GM10266 (cell line): ENCODE measurements at regions not wholly inside any gene's neighbourhood (a gene's known extent, or its start where the extent isn't known, plus 50 kb on each side); places are given as distances from the start of the nearest gene placed in this dataset.
"Not testable (repeated sequence)": the region's sequence is repeated elsewhere in the genome, so short reads cannot be mapped to it uniquely, and the experiment has no call there.

Experiments
- DNase-seq: peaks from one replicate; pipeline ENCODE4 v3.0.0; 2012; ENCODE audit errors: extremely low spot score
- TF ChIP-seq, protein P1 (sequence below): IDR thresholded peaks from 2 replicates; pipeline ENCODE4 v1.5.1; 2012; ENCODE audit warnings: mild to moderate bottlenecking, low read depth; ENCODE audit not compliant: control insufficient read depth, insufficient read depth; ENCODE audit errors: missing control alignments

DNA sequence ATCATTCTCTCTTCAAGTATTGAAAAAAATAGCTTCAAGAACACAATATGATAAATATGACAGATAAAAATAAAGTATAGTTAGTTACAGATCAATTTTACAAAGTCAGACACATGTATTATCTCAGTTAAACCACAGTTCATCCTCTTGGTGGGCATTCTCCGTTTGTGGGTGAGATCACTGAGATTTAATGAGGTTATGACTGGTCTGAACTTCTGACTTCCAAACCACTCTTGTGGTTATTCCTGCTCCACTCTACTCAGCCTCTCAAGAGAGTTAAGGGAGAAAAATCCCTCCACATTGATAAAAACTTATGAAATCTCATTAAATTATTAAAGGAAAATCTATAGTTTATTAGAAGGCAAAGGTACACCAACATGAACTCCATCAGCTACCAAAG lies 229.9 kb upstream of the LRTM1 start:
- DNase-seq: no peak
- TF ChIP-seq, protein P1, sequence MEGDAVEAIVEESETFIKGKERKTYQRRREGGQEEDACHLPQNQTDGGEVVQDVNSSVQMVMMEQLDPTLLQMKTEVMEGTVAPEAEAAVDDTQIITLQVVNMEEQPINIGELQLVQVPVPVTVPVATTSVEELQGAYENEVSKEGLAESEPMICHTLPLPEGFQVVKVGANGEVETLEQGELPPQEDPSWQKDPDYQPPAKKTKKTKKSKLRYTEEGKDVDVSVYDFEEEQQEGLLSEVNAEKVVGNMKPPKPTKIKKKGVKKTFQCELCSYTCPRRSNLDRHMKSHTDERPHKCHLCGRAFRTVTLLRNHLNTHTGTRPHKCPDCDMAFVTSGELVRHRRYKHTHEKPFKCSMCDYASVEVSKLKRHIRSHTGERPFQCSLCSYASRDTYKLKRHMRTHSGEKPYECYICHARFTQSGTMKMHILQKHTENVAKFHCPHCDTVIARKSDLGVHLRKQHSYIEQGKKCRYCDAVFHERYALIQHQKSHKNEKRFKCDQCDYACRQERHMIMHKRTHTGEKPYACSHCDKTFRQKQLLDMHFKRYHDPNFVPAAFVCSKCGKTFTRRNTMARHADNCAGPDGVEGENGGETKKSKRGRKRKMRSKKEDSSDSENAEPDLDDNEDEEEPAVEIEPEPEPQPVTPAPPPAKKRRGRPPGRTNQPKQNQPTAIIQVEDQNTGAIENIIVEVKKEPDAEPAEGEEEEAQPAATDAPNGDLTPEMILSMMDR: no peak

DNA sequence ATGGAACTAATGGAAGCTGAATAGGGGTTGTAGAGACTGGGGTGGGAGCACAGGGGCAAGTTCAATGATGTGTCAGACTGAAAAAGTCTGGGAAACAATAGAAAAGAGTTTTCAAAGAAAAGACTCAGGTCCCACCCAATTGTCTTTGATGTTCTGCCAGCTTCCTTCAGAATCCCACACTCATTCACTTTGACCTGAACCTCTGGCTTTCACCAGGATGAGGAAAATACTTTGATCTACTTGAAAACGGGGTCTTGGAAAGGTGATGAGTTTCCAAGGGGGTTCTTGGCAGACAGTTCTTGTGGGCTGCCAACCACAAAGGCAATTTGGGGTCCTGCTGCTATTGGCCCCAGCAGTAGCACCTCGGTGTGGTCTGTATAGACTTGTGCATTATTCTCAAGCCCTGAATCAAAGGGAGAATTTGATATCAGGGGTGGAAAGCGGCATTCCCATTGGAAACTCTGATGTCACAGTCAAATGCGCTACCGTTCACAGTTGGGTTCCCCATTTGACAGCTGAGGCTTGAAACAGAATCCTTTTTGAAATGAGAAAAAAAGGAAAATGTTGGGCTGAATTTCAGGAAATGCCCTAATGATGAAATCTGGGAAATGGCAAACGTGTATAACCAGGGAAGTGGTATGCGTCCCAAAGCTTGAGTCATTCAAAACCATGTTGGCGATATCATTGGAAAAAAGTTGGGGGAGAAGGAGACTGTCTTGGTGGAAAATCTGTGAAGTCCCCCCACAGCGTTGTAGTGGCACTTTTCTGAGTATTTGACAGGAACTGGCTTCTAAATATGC lies 229.2 kb upstream of the LRTM1 start:
- DNase-seq: no peak

DNA sequence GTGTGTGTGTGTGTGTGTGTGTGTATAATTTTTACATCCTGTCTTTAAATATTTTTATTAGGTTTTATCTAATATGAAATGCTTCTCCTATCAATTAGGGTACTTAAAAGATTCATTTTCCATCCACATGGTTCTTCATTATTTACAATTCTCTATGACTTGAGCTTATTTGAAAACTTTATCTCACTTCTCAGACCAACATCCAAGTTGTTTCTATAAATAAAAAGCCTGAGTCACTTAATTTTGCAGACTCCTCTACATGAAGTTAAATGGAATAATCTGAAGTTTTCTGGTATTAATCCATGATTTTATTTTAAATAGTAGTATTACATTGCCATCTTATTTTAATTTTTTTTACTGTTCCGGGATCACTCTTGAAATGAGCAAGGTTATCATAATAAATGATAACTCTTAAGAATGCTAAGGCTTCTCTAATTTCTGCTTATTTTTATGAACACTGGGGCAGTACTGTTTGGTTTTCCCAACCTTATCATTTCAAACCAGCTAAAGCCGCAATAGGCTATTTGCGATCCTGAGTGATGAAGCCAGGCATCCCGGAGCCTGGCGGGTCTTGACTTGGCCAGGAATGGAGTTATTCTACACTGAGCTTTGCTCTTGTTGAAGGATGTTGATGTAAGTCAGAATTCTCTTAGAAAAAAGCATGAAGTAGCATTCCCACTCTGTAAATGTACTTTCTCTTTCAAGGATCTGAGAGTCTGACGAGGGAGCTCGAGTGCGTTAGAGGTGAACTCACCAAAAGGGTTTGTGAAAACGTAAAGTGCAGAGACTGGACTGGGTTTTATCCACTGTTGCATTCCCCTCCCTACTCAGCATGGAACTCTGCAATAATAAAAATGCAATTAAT lies 220.2 kb upstream of the LRTM1 start:
- DNase-seq: no peak
- TF ChIP-seq, protein P1: no peak

More for the DNA sequence above, 229.2 kb upstream of the LRTM1 start:
- TF ChIP-seq, protein P1: no peak

DNA sequence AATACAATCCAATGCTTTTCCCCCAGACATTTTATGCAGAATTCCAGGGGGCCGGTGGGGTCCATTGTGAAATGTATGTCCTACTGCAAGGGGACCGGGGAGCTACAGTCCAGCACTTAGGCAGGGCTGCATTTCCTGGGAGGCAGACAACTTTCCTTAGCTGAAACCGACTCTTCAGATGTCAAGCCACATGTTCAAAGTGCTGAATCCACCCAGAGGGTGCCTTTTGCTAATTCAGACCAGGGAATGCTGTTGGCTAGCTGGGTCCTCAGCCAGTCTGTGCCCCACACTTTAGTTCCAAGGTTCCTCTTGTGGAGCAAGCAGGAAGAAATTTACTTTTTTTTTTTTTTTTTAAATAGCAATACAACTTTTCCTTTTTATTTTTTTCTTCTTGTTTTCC lies 219.5 kb upstream of the LRTM1 start:
- no peak for DNase-seq

DNA sequence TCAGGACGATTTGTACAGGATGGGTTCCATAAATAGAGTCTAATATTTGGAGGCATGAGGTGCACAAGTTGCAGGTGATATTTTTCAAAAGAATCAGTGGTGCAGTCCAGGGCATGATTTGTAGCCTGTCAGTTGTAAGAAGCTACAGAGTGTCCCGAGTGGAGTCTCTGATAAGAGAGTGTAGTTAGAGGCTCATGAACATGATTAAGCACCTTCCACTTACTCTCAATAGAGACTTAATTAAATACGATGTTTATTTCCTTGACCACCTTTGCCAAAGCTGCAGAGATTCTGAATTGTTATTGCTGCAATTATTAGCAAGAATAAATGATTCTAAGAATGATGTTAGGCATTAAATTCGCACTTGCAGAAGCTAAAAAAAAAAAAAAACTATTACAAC lies 218.4 kb upstream of the LRTM1 start:
- no peak for DNase-seq
- TF ChIP-seq, protein P1: no peak

More for the DNA sequence above, 219.5 kb upstream of the LRTM1 start:
- TF ChIP-seq, protein P1: no peak

DNA sequence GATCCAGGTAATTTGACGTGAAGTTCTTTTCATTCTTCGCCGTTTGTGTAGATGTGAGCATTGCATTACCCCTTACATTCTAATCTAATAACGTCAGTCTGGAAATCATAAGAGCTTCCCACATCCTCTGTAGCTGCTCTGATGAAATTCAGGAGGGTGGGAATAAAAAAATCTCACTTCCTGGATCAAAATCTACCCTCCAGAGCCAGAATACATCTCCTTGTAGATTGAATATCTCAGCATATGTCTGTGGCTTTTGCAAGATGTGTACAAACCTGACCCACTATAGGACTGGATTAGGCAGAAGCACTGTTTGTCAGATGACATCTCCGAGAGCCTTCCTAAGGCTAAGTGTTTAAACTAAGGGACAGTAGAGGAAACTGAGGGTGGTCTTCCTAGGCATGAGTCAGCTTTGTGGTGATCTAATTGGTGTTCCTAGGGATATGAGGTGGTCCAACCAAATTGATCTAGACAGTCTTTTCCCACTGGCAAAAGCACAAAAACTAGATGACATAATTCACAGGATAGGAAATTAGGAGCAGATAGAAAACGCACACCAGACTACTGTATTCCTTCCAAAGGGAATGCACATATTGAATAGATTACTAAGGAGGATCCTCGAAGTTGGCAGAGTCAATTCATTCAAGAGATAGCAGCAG lies 216.3 kb upstream of the LRTM1 start:
- TF ChIP-seq, protein P1: no peak
- DNase-seq: no peak

DNA sequence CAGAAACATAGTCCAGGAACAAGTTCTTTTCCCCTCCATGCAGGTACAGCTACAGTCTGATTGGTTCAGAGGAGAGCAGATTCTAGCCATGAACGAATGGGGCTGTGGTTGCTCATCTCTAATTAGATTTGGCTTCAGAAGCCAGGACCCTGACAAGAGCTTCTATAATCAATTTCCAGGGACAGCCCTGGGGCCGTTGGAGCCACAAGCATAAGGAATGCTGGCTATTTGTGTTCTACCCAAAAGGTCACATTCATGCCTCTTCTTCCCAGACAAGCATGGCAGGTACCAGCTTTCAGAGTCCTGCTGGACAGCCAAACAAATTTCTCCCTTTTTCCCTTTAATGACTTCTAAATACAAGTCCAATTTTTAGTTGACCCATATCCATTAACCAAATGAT lies 215.5 kb upstream of the LRTM1 start:
- DNase-seq: no peak
- TF ChIP-seq, protein P1: no peak

DNA sequence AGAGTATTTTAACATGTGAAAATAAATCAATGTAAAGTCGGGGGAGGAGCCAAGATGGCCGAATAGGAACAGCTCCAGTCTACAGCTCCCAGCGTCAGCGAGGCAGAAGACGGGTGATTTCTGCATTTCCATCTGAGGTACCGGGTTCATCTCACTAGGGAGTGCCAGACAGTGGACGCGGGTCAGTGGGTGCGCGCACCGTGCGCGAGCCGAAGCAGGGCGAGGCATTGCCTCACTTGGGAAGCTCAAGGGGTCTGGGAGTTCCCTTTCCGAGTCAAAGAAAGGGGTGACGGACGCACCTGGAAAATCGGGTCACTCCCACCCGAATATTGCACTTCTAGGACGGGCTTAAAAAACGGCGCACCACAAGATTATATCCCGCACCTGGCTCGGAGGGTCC lies 208.4 kb upstream of the LRTM1 start:
- DNase-seq: not testable (repeated sequence)
